Astrocyte (in vitro differentiated cells and primary cell): ENCODE measurements at regions not wholly inside any gene's neighbourhood (a gene's known extent, or its start where the extent isn't known, plus 50 kb on each side); places are given as distances from the start of the nearest gene placed in this dataset.

ENCODE experiments used
- DNase-seq: peaks from one replicate; pipeline ENCODE4 v3.0.0-alpha.2; 2010; ENCODE audit warnings: low read depth
- FAIRE-seq: peaks from 2 replicates; lab custom pipeline; 2011; peaks lifted over from hg19 to GRCh38; lab: Jason Lieb, UNC
- H2AFZ ChIP-seq: 2 replicates; pipeline ENCODE4 v1.6.0; 2012; ENCODE audit warnings: low read depth, low read length, inconsistent platforms
- H3K27ac ChIP-seq: 2 replicates; pipeline ENCODE4 v1.5.1; 2011; ENCODE audit warnings: low read depth, low read length, inconsistent platforms
- H3K27me3 ChIP-seq: 2 replicates; pipeline ENCODE4 v1.6.0; 2011; ENCODE audit warnings: low read length, inconsistent platforms; ENCODE audit not compliant: insufficient read depth
- H3K36me3 ChIP-seq: 2 replicates; pipeline ENCODE4 v1.5.1; 2011; ENCODE audit warnings: low read length, inconsistent platforms; ENCODE audit not compliant: insufficient read depth
- H3K4me1 ChIP-seq: 2 replicates; pipeline ENCODE4 v1.5.1; 2011; ENCODE audit warnings: low read length, inconsistent platforms; ENCODE audit not compliant: insufficient read depth
- H3K4me2 ChIP-seq: 2 replicates; pipeline ENCODE4 v1.6.0; 2012; ENCODE audit warnings: low read length, inconsistent platforms
- H3K4me3 ChIP-seq: 2 replicates; pipeline ENCODE4 v1.5.1; 2011; ENCODE audit warnings: low read depth, mild to moderate bottlenecking, low read length, inconsistent platforms; ENCODE audit not compliant: insufficient read depth
- H3K79me2 ChIP-seq: 2 replicates; pipeline ENCODE4 v1.6.0; 2012; ENCODE audit warnings: mild to moderate bottlenecking, low read length, inconsistent platforms; ENCODE audit not compliant: insufficient read depth
- H3K9ac ChIP-seq: 2 replicates; pipeline ENCODE4 v1.6.0; 2012; ENCODE audit warnings: mild to moderate bottlenecking, low read length, inconsistent platforms
- H3K9me3 ChIP-seq: 2 replicates; pipeline ENCODE4 v1.5.1; 2012; ENCODE audit warnings: low read depth, mild to moderate bottlenecking, low read length, inconsistent platforms; ENCODE audit not compliant: insufficient read depth
- H4K20me1 ChIP-seq: 2 replicates; pipeline ENCODE4 v1.6.0; 2012; ENCODE audit warnings: low read length, inconsistent platforms; ENCODE audit not compliant: insufficient read depth
- H3K27ac Mint-ChIP-seq: one replicate; pipeline ENCODE4 v1.8.0; 2021; ENCODE audit warnings: mild to moderate bottlenecking, mixed read lengths; ENCODE audit not compliant: unreplicated experiment
- H3K27me3 Mint-ChIP-seq: one replicate; pipeline ENCODE4 v1.8.0; 2021; ENCODE audit warnings: low read depth, mixed read lengths; ENCODE audit not compliant: unreplicated experiment
- H3K36me3 Mint-ChIP-seq: one replicate; pipeline ENCODE4 v1.8.0; 2021; ENCODE audit warnings: low read depth, mixed read lengths; ENCODE audit not compliant: unreplicated experiment
- H3K4me1 Mint-ChIP-seq: one replicate; pipeline ENCODE4 v1.8.0; 2021; ENCODE audit warnings: low read depth, mixed read lengths; ENCODE audit not compliant: unreplicated experiment
- H3K4me3 Mint-ChIP-seq: one replicate; pipeline ENCODE4 v1.8.0; 2021; ENCODE audit warnings: mild to moderate bottlenecking, moderate library complexity, mixed read lengths; ENCODE audit not compliant: unreplicated experiment
- H3K9me3 Mint-ChIP-seq: one replicate; pipeline ENCODE4 v1.8.0; 2021; ENCODE audit warnings: mild to moderate bottlenecking, mixed read lengths; ENCODE audit not compliant: unreplicated experiment
- EZH2 ChIP-seq: IDR thresholded peaks from 2 replicates; pipeline ENCODE4 v1.6.1; 2012; ENCODE audit warnings: mild to moderate bottlenecking, low read length, inconsistent platforms; ENCODE audit not compliant: insufficient read depth
- TF ChIP-seq, protein P1 (sequence below): IDR thresholded peaks from 2 replicates; pipeline ENCODE4 v1.5.1; 2011; ENCODE audit warnings: low read depth, mild to moderate bottlenecking, inconsistent platforms, low read length, moderate library complexity; ENCODE audit not compliant: insufficient read depth

DNA sequence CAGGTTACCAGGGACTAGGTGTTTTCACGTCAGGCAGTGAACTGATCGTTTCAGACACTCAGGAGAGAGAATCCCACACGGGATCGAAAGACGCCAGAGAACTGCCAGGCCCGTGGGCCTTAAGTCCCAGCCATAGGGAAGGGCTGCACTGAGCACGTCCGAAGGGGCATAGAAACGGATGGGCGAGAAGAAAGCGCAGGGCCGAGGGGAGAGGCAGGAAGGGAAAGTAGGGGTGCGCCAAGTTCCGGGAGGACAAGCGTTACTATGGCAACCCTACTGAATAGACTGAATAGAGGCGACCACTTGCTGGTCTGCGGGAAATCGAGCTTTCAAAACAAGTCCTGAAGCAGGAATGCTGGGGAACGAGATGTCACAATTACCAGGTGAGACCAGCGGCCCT is 421.3 kb upstream of the NUPR2 start:
- no peaks in the 10 kb centered on the region for H3K4me1 Mint-ChIP-seq
- H3K4me3 Mint-ChIP-seq: no peak overlapping the region
- peaks cover 17% of the 10 kb centered on the region for H3K9me3 Mint-ChIP-seq
- Histone ChIP-seq H3K36me3 (no peaks in the 10 kb centered on the region), H3K79me2 (no peaks in the 10 kb centered on the region), H4K20me1 (no peaks in the 10 kb centered on the region), H3K9me3 (peaks cover 19% of the 10 kb centered on the region), H3K4me3 (no peak overlapping the region), H2AFZ (no peak overlapping the region), H3K4me2 (no peak overlapping the region), H3K27ac (no peak overlapping the region), H3K4me1 (no peaks in the 10 kb centered on the region), H3K9ac (no peak overlapping the region), H3K27me3 (no peaks in the 10 kb centered on the region)
- no peaks in the 10 kb centered on the region for H3K27me3 Mint-ChIP-seq
- no peak overlapping the region for H3K27ac Mint-ChIP-seq
- TF ChIP-seq EZH2: no peak
- TF ChIP-seq, protein P1, sequence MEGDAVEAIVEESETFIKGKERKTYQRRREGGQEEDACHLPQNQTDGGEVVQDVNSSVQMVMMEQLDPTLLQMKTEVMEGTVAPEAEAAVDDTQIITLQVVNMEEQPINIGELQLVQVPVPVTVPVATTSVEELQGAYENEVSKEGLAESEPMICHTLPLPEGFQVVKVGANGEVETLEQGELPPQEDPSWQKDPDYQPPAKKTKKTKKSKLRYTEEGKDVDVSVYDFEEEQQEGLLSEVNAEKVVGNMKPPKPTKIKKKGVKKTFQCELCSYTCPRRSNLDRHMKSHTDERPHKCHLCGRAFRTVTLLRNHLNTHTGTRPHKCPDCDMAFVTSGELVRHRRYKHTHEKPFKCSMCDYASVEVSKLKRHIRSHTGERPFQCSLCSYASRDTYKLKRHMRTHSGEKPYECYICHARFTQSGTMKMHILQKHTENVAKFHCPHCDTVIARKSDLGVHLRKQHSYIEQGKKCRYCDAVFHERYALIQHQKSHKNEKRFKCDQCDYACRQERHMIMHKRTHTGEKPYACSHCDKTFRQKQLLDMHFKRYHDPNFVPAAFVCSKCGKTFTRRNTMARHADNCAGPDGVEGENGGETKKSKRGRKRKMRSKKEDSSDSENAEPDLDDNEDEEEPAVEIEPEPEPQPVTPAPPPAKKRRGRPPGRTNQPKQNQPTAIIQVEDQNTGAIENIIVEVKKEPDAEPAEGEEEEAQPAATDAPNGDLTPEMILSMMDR: no peak
- FAIRE-seq: no peak
- no peaks in the 10 kb centered on the region for H3K36me3 Mint-ChIP-seq
- DNase-seq: no peak

GRCh38 chr7:56495165-56495564 is 378.9 kb upstream of the NUPR2 start:
- Mint-ChIP-seq H3K27me3 (no peaks in the 10 kb centered on the region), H3K4me3 (no peak overlapping the region), H3K36me3 (no peaks in the 10 kb centered on the region), H3K27ac (no peak overlapping the region), H3K9me3 (peaks cover 30% of the 10 kb centered on the region), H3K4me1 (no peaks in the 10 kb centered on the region)
- Histone ChIP-seq H3K27me3 (no peaks in the 10 kb centered on the region), H3K9ac (no peak overlapping the region), H2AFZ (no peak overlapping the region), H3K4me1 (no peaks in the 10 kb centered on the region), H3K27ac (no peak overlapping the region), H3K9me3 (peaks cover 29% of the 10 kb centered on the region), H3K36me3 (no peaks in the 10 kb centered on the region), H4K20me1 (no peaks in the 10 kb centered on the region), H3K79me2 (no peaks in the 10 kb centered on the region), H3K4me2 (no peak overlapping the region), H3K4me3 (no peak overlapping the region)
- DNase-seq: no peak
- TF ChIP-seq EZH2: no peak
- TF ChIP-seq, protein P1: no peak
- FAIRE-seq: no peak

- H3K9me3 ChIP-seq: peaks cover 32% of the 10 kb centered on the region
- peaks cover 35% of the 10 kb centered on the region for H3K9me3 Mint-ChIP-seq
- TF ChIP-seq, protein P1: no peak
- no peak for TF ChIP-seq EZH2
- no peaks in the 10 kb centered on the region for H3K4me1 ChIP-seq
- DNase-seq (no peak), FAIRE-seq (no peak)
- no peaks in the 10 kb centered on the region for H3K79me2 ChIP-seq
- H3K36me3 Mint-ChIP-seq: no peaks in the 10 kb centered on the region
- no peak overlapping the region for H3K9ac ChIP-seq
- no peaks in the 10 kb centered on the region for H3K4me1 Mint-ChIP-seq
- no peak overlapping the region for H3K27ac ChIP-seq
- no peaks in the 10 kb centered on the region for H3K36me3 ChIP-seq
- no peak overlapping the region for H3K4me2 ChIP-seq
- no peak overlapping the region for H3K27ac Mint-ChIP-seq
- no peaks in the 10 kb centered on the region for H4K20me1 ChIP-seq
- H3K4me3 ChIP-seq: no peak overlapping the region
- no peaks in the 10 kb centered on the region for H3K27me3 ChIP-seq
- no peak overlapping the region for H2AFZ ChIP-seq
- no peak overlapping the region for H3K4me3 Mint-ChIP-seq
- H3K27me3 Mint-ChIP-seq: no peaks in the 10 kb centered on the region
Measured at GRCh38 chr7:56493704-56494450, 377.7 kb upstream of the NUPR2 start.
